ENCODE measurements at regions not wholly inside any gene's neighbourhood (a gene's known extent, or its start where the extent isn't known, plus 50 kb on each side); places are given as distances from the start of the nearest gene placed in this dataset.

- no peak overlapping the region for H3K56ac ChIP-seq (ENCODE audit: insufficient read length, low read depth, low read length)
- no peak overlapping the region for H3T11ph ChIP-seq (ENCODE audit: low read length)
- Mint-ChIP-seq H3K36me3 (ENCODE audit: insufficient read depth in 1 of 3, low read depth in 3 of 3) (no peaks in the 10 kb centered on the region), H3K4me3 (no peak overlapping the region), H3K9me3 (no peaks in the 10 kb centered on the region), H3K27ac (no peak overlapping the region; a peak in 1 of 7 replicates), H3K4me1 (no peaks in the 10 kb centered on the region), H3K27me3 (ENCODE audit: low read depth) (no peaks in the 10 kb centered on the region)
- H3K79me1 ChIP-seq (ENCODE audit: insufficient read depth, low read depth, low read length, poor library complexity, severe bottlenecking) = no peaks in the 10 kb centered on the region
- no peak overlapping the region for H2BK20ac ChIP-seq (ENCODE audit: low read depth, low read length, poor library complexity, severe bottlenecking)
- H3K14ac ChIP-seq (ENCODE audit: insufficient read depth, low read length) = no peak overlapping the region
- no peaks in the 10 kb centered on the region for H3K4me1 ChIP-seq (ENCODE audit: insufficient read depth, low read length)
- H3K18ac ChIP-seq (ENCODE audit: insufficient read length, low read depth, low read length) = no peak overlapping the region
- no peak overlapping the region for H3K23ac ChIP-seq (ENCODE audit: insufficient read length, low read depth, low read length)
- H2BK5ac ChIP-seq (ENCODE audit: insufficient read length, low read length) = no peak overlapping the region
- no peak overlapping the region for H2AK5ac ChIP-seq (ENCODE audit: insufficient read length, low read length)
- H2BK12ac ChIP-seq (ENCODE audit: insufficient read length, low read depth, low read length) = no peak overlapping the region
- H3K4me2 ChIP-seq (ENCODE audit: insufficient read depth, insufficient read length, low read length) = no peak overlapping the region
- H3K27ac ChIP-seq (ENCODE audit: insufficient read length, low read depth, low read length) = no peak overlapping the region
- H4K8ac ChIP-seq (replicated peaks; ENCODE audit: insufficient read length, low read depth, low read length) = no peak overlapping the region
- H2BK120ac ChIP-seq (ENCODE audit: low read depth, low read length, poor library complexity, severe bottlenecking) = no peak overlapping the region
- TF ChIP-seq CTCF (conservative IDR thresholded peaks at IDR 0.05) = no peak
- no peaks in the 10 kb centered on the region for H3K79me2 ChIP-seq (ENCODE audit: insufficient read depth, low read length)
- no peak overlapping the region for H2AFZ ChIP-seq (ENCODE audit: low read length)
- no peak overlapping the region for H3K9ac ChIP-seq (ENCODE audit: extremely low read depth, insufficient read length, low read length)
- no peaks in the 10 kb centered on the region for H3K9me3 ChIP-seq (ENCODE audit: control insufficient read depth, low read depth, low read length)
- no peak overlapping the region for H4K91ac ChIP-seq (ENCODE audit: insufficient read length, low read depth, low read length)
- no peak overlapping the region for H3K4ac ChIP-seq (ENCODE audit: low read depth, low read length)
- no peaks in the 10 kb centered on the region for H3K27me3 ChIP-seq (ENCODE audit: insufficient read depth, low read length)
- no peak for DNase-seq
- H3K23me2 ChIP-seq (ENCODE audit: insufficient read length, low read depth, low read length, poor library complexity, severe bottlenecking) = no peaks in the 10 kb centered on the region
- no peak overlapping the region for H4K5ac ChIP-seq (ENCODE audit: insufficient read length, low read depth, low read length)
- H2BK15ac ChIP-seq (ENCODE audit: low read depth, low read length) = no peak overlapping the region
- 100% methylated on average over 2 of the region's 2 CpGs for WGBS (ENCODE audit: extremely low coverage, insufficient read length, low lambda C conversion rate)
- no peaks in the 10 kb centered on the region for H4K20me1 ChIP-seq (ENCODE audit: control insufficient read depth, insufficient read depth, insufficient read length)
Measured at GRCh38 chr1:172900376-172900997, 150.3 kb downstream of the TNFSF18 start.

All from H9 (cell line).